Fibroblast of pulmonary artery (primary cell): ENCODE measurements at regions not wholly inside any gene's neighbourhood (a gene's known extent, or its start where the extent isn't known, plus 50 kb on each side); places are given as distances from the start of the nearest gene placed in this dataset.

ENCODE experiments used
- DNase-seq: peaks from one replicate; pipeline ENCODE4 v3.0.0-alpha.2; 2010; ENCODE audit warnings: low read depth
- H3K4me3 ChIP-seq: replicated peaks from 2 replicates; pipeline ENCODE4 v1.5.1; 2011; ENCODE audit warnings: low read depth, mild to moderate bottlenecking, control low read depth, low read length, moderate library complexity
- CTCF ChIP-seq: IDR thresholded peaks from 2 replicates; pipeline ENCODE4 v1.5.1; 2011; ENCODE audit warnings: mild to moderate bottlenecking, control low read depth, low read length, inconsistent platforms; ENCODE audit errors: missing control alignments

- DNase-seq: no peak
- no peak overlapping the region for H3K4me3 ChIP-seq
- TF ChIP-seq CTCF: no peak
Observed at GRCh38 chr4:24282446-24282845, 301.9 kb downstream of the DHX15 start.

- H3K4me3 ChIP-seq: no peak overlapping the region
- no peak for DNase-seq
- no peak for TF ChIP-seq CTCF
Observed at GRCh38 chr4:24279911-24280375, 304.4 kb downstream of the DHX15 start.

- no peak for TF ChIP-seq CTCF
- no peak overlapping the region for H3K4me3 ChIP-seq
- DNase-seq: no peak
Observed at GRCh38 chr4:24279469-24279868, 304.9 kb downstream of the DHX15 start.

- H3K4me3 ChIP-seq: no peak overlapping the region
- no peak for TF ChIP-seq CTCF
- DNase-seq: peak; percentile 1
Observed at GRCh38 chr4:24278693-24279092, 305.7 kb downstream of the DHX15 start.

- TF ChIP-seq CTCF: no peak
- peak; percentile 10 for DNase-seq
- no peak overlapping the region for H3K4me3 ChIP-seq
Observed at GRCh38 chr4:24274381-24274941, 309.9 kb downstream of the DHX15 start.

GRCh38 chr4:24273136-24273535 lies 311.2 kb downstream of the DHX15 start:
- DNase-seq: no peak
- no peak overlapping the region for H3K4me3 ChIP-seq
- no peak for TF ChIP-seq CTCF
